HG03521 (cell line): ENCODE measurements at regions not wholly inside any gene's neighbourhood (a gene's known extent, or its start where the extent isn't known, plus 50 kb on each side); places are given as distances from the start of the nearest gene placed in this dataset.
"Not testable (repeated sequence)": the region's sequence is repeated elsewhere in the genome, so short reads cannot be mapped to it uniquely, and the experiment has no call there.

Source experiments
- ATAC-seq: cut with Tn5 transposase; IDR thresholded peaks from one replicate; pipeline ENCODE4 v1.9.1; 2021; ENCODE audit warnings: mild to moderate bottlenecking, moderate library complexity; ENCODE audit not compliant: unreplicated experiment

DNA sequence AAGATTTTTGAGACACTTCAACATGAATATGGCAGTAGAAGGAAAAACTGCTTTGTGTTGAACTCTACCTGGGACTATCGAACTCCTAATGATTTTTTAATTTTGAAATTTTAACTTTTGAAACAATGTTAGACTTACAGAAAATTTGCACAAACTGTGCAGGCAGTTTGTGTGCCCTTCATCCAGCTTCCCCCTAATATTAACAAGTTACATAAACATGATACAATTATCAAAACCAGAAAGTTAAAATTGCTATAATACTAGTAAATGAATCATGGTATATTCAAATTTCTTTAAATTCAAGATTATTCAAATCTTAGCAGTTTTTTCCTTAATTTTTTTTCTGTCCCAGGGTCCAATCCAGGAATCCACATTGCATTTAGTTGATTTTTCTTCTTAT, 278.9 kb downstream of the ADGRL2 start:
- no peak for ATAC-seq

DNA sequence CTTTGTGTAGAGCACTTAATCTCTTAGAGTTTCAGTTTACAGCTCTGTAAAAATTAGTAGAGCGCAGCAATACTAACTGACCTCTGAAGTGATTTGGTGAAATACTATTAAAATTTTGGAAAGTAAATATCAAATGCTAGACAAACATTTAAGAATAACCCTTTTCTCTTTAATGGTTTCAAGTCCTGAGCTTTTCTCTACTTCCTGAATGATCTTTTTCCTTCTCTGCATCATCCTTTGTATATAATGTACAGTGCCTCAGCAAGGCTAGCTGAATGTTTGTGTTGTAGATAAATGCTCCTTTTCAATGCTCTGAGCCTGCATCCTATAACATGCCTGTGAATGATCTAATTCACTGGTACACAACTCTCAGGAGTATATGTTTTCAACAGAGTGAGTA, 272.9 kb downstream of the ADGRL2 start:
- no peak for ATAC-seq

DNA sequence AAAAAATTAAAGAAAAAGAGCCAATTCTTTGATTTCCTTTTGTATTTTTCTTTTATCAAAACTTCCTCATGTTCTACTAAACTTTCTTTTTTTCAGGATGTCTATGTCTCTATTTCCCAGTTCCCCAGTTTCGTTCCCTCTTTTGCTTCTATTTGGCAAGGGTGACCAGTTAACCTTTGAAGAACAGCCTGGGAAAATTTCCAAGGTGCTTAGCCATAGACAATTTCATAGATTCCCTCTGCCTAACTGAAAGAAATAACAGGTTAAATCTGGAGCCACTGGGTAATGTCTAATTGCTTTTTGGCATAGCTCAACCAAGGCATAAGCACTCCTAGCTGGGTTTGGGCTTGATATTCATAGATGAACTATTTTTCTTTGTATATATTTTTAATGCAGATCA, 272.3 kb downstream of the ADGRL2 start:
- ATAC-seq, result no peak

DNA sequence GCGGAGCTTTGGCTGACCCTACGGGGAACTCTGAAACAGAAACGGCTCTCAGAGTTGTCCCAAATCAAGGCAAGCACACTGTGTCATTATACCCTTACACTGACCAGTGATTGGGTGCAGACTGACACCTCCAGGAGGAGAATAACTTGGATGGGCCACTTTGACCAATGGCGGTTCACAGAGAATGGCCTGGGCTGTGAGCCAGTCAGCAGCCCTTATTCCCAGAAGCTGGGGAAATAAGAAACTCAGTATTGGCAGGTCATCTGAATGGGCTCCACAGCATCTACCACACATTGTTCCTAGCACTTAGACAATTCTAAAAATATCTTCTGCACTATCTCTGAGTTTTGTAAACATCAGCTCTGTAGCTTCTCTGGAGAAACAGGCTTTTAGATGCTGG, 265.2 kb downstream of the ADGRL2 start:
- no peak for ATAC-seq

DNA sequence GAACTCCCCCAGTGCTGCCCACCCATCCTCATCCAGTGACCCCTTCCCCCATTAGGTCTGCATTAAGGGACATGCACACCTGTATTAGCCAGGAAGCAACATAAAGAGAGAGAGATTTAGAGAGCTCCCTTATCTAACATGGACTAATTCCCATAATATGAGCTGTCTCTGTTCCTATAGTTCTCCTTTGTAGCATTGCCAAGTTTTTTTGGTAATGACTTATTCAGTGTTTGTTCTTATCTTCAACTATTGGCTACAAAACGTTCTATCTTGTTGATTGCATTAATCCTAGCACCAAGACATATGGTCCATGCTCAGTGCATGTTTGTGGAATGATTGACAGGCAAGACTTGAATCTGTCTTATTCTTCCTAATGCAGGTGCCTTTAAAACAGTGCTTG, 264.0 kb downstream of the ADGRL2 start:
- ATAC-seq, result no peak

DNA sequence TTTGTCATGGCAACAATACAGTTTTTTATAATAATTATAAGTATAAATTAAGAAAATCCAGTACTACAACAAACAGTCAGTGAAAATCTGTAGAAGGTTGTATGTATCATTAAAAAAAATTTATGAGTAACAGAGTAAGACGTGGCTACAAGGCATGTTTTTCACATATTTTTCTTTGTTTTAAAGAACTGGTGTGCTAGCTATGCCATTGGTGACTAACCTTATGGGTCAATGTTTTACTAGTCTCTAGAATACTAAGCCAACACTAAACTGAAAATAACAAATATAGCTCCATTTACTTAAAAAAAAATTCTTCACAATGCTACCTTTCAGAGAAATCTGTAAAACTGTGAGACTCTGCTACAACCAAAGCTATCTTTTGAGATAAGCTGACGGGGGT, 261.5 kb downstream of the ADGRL2 start:
- no peak for ATAC-seq

DNA sequence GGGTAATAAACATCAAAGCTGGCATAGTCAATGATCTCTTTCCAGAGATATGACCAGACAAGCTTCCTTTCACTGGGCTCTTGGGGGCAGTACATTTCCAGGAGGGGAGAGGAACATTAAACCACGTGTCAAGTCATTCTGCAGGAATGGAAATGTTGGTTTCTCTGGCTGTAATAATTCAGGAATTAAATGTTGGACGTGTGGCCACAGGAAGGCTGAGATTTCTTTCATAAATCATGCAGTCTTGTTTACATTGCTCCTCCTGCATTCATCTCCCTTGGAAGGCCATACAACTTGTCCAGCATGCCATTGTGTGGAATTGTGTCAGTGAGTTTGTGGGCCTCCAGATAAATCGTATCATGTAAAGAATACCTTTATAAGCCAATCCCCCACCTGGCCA, 259.2 kb downstream of the ADGRL2 start:
- ATAC-seq, result no peak

DNA sequence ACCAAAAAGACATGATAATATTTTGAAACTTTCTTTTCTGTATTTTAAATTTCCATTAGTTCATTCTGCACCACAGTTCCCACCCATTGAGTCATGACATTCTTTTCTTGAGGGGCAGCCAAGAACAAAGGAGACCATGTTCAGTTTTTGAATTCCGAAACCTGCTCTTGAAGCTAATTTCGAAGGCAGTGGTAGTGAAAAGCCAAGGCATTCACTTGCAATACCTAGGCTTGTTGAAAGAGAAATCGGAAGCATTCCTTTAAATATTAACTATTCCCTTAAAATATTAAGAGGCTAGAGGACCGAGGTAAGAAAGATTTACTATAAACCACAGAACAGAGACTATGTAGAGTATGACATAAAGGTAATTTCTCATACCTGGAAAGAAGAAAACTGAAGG, 256.3 kb downstream of the ADGRL2 start:
- no peak for ATAC-seq

DNA sequence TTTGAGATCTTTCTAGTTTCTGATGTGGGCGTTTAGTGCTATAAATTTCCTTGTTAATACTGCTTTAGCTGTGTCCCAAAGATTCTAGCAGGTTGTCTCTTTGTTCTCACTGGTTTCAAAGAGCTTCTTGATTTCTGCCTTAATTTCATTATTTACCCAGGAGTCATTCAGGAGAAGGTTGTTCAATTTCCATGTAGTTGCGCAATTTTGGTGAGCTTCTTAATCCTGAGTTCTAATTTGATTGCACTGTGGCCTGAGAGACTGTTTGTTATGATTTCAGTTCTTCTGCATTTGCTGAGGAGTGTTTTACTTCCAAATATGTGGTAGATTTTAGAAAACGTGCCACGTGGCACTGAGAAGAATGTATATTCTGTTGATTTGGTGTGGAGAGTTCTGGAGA, 254.6 kb downstream of the ADGRL2 start:
- not testable (repeated sequence) for ATAC-seq

DNA sequence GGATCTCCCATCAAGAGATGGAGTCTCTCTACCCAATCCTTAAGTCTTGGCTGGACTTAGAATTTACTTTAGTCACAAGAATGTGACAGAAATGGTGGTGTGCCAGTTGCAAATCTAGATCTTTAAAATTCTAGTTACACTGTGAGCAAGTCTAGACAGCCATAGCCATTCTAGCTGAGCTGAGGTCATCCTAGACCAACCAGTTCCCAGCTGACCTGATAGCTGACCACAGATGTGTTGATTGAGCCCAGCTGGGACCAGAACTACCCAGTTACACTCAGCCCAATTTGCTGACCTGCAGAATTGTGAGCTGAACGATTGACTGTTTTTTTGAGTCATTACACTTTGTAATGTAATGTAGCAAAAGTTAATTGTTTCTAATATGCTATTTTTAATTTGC, 251.8 kb downstream of the ADGRL2 start:
- ATAC-seq, result no peak

DNA sequence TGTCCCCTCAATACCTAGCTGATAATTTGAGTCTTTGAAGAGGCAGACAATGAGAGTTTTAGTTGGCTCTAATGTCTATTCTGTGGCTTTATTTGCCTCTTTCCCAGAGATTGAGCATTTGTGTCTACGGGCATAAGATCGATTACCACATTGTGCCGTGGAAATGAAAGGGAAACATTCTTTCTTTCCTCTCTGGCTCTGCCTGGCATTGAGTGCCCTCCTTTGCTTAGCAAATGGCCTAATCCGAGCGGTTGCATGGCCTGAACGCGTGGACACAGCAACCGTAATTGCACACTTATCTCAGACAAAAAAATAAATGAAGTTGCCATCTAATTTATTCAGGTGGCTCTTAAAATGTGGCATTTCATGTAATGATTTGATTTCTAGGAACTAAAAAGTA, 247.9 kb downstream of the ADGRL2 start:
- no peak for ATAC-seq

DNA sequence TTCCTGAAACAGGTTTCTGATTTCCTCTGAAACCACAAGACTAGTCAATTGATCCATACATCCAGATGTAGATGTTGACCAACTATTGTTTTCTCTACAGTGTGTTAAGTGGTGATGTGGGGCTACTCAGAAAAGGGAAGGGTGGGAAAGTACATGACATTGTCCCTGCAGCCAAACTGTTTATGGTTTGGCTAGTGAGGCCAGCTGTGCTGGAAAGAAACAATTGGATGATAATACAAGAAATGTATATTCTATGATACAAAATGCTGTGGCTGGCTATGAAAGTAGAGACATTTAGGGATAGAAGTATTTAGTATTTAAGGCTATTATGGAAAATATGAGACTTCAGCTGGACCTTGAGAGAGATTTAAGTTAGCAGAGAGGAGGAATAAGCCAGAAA, 244.5 kb downstream of the ADGRL2 start:
- no peak for ATAC-seq

DNA sequence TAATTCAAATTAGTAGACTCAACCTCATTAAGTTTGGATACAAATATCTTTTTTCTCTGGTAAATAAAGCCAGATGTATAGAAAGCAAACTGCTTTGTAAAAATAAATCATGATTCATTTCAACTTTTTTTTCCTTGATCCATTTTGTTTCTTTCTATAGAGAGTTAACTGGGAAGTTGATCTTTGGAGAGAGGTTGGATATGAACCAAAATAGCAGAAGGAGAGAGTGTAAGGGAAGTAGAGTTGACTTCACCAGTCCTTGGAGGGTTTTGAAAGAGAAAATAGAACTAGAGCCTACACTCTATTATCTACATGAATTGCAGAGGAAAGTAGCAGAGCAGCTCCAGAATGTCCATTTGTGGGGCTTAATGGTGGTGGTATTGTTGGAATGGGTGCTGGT, 243.8 kb downstream of the ADGRL2 start:
- no peak for ATAC-seq

DNA sequence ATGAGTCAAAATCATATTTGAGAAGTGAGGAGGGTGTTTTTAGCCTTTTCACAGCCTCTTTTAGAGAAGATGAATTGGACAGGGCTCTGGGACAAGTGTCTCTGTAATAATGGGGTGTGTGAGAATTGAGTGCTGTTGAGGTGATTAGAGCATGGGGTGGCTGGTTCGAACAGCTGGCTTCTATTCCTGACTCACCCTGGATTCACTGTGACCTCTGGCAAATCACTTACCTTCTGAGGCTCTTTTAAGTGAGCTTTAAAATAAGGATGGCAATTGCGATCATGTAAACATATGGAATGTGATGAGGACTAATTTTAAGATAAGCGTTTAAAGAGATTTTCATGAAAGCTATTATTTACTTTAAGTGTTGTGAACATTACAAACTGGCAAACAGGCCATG, 243.4 kb downstream of the ADGRL2 start:
- ATAC-seq, result no peak

DNA sequence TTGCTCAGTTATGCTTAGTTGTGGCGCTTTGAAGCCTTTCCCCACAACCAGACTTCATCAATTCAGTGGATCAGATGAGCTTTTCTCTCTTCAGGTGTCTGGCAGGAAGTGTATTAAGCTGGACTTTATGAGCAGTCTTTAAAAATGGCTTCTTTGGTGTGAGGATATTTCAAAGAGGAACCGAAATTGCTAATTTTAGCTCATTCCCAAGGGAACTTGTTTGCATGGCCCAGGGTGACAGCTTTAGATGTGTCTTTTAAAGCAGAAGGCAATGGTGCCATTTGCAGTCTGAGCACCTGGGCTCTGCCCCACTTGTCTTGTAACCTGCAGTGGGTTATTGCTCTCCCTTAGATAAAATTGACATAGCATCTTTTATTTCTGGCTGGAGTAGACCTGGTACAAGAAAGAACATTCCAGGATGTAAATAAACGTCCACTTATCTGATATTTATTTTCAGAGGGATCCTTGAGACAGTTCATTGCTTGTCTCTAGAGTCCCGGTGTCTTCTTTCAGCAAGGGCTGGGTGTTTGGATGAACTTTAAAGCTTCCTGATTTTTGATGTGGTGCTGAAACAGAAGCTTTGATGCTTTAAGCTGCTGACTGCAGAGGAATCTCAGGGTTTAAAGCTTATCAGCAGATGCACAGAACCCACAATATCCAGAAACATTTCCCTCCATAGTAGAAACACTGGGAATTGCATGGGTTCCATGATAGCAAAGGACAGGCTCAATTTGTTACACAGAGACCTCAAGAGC, 241.7 kb downstream of the ADGRL2 start:
- ATAC-seq, result no peak
